NCI-H82 treated with DMSO at 0.1 percent for 48 hours (cell line): ENCODE measurements at regions not wholly inside any gene's neighbourhood (a gene's known extent, or its start where the extent isn't known, plus 50 kb on each side); places are given as distances from the start of the nearest gene placed in this dataset.

Experiments used
- DNase-seq: peaks from one replicate; lab custom pipeline; 2025; ENCODE audit not compliant: unreplicated experiment; lab: John Stamatoyannopoulos, UW

- DNase-seq: no peak
Observed at GRCh38 chr5:152271420-152271819, 133.7 kb downstream of the NMUR2 start.

- no peak for DNase-seq
Observed at GRCh38 chr5:152270096-152270495, 135.0 kb downstream of the NMUR2 start.

- no peak for DNase-seq
Observed at GRCh38 chr5:152269533-152269932, 135.5 kb downstream of the NMUR2 start.

GRCh38 chr5:152264645-152265254 lies 140.3 kb downstream of the NMUR2 start:
- DNase-seq: no peak

- no peak for DNase-seq
Observed at GRCh38 chr5:152262667-152263066, 142.4 kb downstream of the NMUR2 start.

GRCh38 chr5:152260940-152261339 lies 144.1 kb downstream of the NMUR2 start:
- DNase-seq: no peak

- no peak for DNase-seq
Observed at GRCh38 chr5:152259702-152260101, 145.4 kb downstream of the NMUR2 start.

GRCh38 chr5:152256580-152256979 lies 148.5 kb downstream of the NMUR2 start:
- DNase-seq: no peak

GRCh38 chr5:152255411-152255810 lies 149.7 kb downstream of the NMUR2 start:
- no peak for DNase-seq

- no peak for DNase-seq
Observed at GRCh38 chr5:152247850-152248385, 157.2 kb downstream of the NMUR2 start.

GRCh38 chr5:152246401-152246800 lies 158.7 kb downstream of the NMUR2 start:
- DNase-seq: no peak

GRCh38 chr5:152237531-152237930 lies 167.5 kb downstream of the NMUR2 start:
- DNase-seq: no peak

- DNase-seq: no peak
Observed at GRCh38 chr5:152226191-152226590, 178.9 kb downstream of the NMUR2 start.

- DNase-seq: no peak
Observed at GRCh38 chr5:152221721-152222629, 183.1 kb downstream of the NMUR2 start.

GRCh38 chr5:152218694-152219093 lies 186.4 kb downstream of the NMUR2 start:
- DNase-seq: no peak

GRCh38 chr5:152205804-152206203 lies 199.3 kb downstream of the NMUR2 start:
- DNase-seq: no peak

GRCh38 chr5:152202321-152202720 lies 202.8 kb downstream of the NMUR2 start:
- DNase-seq: no peak

- no peak for DNase-seq
Observed at GRCh38 chr5:152193391-152194107, 211.5 kb downstream of the NMUR2 start.

GRCh38 chr5:152188251-152188650 lies 216.8 kb downstream of the NMUR2 start:
- DNase-seq: no peak

- DNase-seq: no peak
Observed at GRCh38 chr5:152187668-152188067, 217.4 kb downstream of the NMUR2 start.

GRCh38 chr5:152185547-152186245 lies 219.4 kb downstream of the NMUR2 start:
- DNase-seq: no peak
